ENCODE measurements at regions not wholly inside any gene's neighbourhood (a gene's known extent, or its start where the extent isn't known, plus 50 kb on each side); places are given as distances from the start of the nearest gene placed in this dataset.
"Not testable (repeated sequence)": the region's sequence is repeated elsewhere in the genome, so short reads cannot be mapped to it uniquely, and the experiment has no call there.

DNA sequence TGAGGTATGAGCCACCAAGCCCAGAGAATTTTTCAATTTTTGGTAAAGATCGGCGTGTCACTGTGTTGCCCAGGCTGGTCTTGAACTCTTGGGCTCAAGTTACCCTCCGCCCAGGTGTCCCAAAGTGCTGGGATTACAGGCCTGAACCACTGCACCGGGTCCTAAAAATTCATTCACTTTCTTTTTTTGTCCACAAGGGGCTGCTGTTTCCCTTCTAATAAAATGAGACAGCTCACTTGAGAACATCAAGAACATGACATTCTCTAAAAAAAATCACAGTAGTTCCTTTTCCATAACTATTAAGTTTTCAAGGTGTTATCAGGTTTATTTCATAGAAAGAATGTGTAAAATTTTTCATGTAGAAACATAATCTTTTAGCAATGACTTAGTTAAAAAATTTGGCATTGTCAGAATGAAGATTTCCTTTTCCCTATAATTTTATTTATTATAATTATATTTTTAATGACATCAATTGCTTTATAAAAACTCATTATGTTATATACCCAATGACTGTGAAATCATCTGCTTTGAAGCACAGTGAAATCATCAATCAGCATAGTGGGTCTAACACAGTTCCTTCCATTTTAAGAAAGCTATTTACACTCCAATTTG, 1723.8 kb upstream of the DEFB115 start:
- H3K27ac Mint-ChIP-seq, H3K4me1 Mint-ChIP-seq: not testable (repeated sequence)
- intact Hi-C loops (cut with micrococcal nuclease), result loop anchor here (5.0 to 10.0 kb wide), 2 partner anchors 234 to 1971 kb away; no protein-coding TSS in a partner anchor

DNA sequence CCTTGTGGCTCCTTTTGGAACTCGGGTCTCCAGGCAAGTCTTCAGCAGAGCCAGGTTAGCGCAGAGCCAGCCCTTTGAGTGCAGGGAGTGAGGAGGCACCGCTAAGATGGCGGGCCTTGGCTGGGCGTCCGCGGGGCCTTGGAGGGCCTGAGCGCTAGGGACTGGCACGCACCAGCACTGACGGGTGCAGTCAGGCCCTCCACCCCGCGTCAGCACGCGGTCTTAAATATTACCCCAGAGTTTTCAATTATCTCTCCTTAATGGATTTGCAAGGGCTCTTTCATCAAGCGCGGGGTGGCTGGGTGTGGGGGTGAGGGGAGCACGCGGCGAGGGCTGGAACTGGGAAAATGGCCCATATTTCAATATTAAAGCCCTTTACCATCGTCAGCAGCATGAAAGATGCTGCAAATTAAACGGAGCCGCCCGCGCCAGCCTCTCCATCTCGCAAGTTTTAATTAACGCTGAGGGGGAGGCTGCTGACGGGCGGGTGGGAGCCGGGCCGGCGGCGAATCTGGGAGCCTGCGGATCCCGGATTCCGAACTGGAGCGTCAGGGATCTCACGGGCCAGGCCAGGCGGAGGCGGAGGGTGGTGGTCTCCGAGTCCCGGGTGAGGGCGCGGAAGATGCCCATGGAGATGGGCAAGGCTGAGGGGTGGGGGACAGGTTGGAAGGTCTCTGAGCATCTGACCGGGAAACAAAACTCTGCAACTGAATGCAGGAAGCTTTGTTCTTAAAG, 1690.4 kb upstream of the DEFB115 start:
- H3K9me3 ChIP-seq (ENCODE audit: control insufficient read depth in 1 of 2, low read length in 2 of 2); H3K27me3 ChIP-seq (ENCODE audit: insufficient read depth, low read length); H3K36me3 ChIP-seq (ENCODE audit: insufficient read depth, low read length); POLR2A ChIA-PET (ENCODE audit: partially characterized antibody); H3K4me3 Mint-ChIP-seq; H3K27me3 Mint-ChIP-seq; DNase-seq; intact Hi-C loops (cut with micrococcal nuclease); H3K27ac Mint-ChIP-seq; CTCF ChIA-PET (ENCODE audit: partially characterized antibody); H3K27ac ChIP-seq (ENCODE audit: low read depth, low read length); H3K4me3 ChIP-seq (ENCODE audit: low read length in 2 of 2); H3K4me1 Mint-ChIP-seq; H3K4me1 ChIP-seq (ENCODE audit: insufficient read depth, low read length); H3K36me3 Mint-ChIP-seq: not testable (repeated sequence)
- H3K9me3 Mint-ChIP-seq, result peaks cover 0 to 20% (median 3%) of the 10 kb centered on the region in 8 donors

More for the DNA sequence above, 1723.8 kb upstream of the DEFB115 start:
- CTCF ChIA-PET (ENCODE audit: partially characterized antibody), result interaction anchor here (1.4 kb wide), 1 partner anchor 1969 kb away, joined by 4 read pairs; no protein-coding TSS in a partner anchor
- H3K4me3 ChIP-seq (ENCODE audit: low read length in 2 of 2); POLR2A ChIA-PET (ENCODE audit: partially characterized antibody); H3K4me1 ChIP-seq (ENCODE audit: insufficient read depth, low read length); H3K9me3 ChIP-seq (ENCODE audit: control insufficient read depth in 1 of 2, low read length in 2 of 2); H3K27ac ChIP-seq (ENCODE audit: low read depth, low read length); H3K27me3 Mint-ChIP-seq; H3K27me3 ChIP-seq (ENCODE audit: insufficient read depth, low read length); DNase-seq; H3K4me3 Mint-ChIP-seq; H3K36me3 Mint-ChIP-seq; H3K36me3 ChIP-seq (ENCODE audit: insufficient read depth, low read length): not testable (repeated sequence)
- H3K9me3 Mint-ChIP-seq, result peaks cover 0 to 11% (median 6%) of the 10 kb centered on the region in 8 donors

DNA sequence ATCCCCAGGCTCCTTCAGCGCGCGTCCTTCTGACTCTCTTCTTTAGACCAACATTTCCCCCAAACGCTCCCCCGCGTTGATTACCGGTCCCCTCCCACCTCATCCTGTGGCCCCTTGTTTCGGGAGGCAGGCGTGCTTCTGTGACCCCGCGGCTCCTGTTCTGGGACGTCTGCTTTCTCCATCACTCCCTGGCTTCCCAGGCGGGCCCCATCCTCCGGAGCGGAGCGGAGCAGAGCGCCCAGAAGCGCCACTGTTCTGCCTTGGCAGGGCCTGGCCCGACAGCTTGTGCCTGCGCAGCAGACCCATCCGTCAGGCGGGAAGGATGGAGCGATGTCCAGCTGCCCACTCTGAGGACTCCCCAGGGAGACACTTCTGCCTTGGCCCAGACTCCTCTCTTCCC, 1689.8 kb upstream of the DEFB115 start:
- H3K27ac ChIP-seq (ENCODE audit: low read depth, low read length); H3K36me3 Mint-ChIP-seq; intact Hi-C loops (cut with micrococcal nuclease); POLR2A ChIA-PET (ENCODE audit: partially characterized antibody); H3K4me1 ChIP-seq (ENCODE audit: insufficient read depth, low read length); CTCF ChIA-PET (ENCODE audit: partially characterized antibody); H3K9me3 ChIP-seq (ENCODE audit: control insufficient read depth in 1 of 2, low read length in 2 of 2); H3K4me3 Mint-ChIP-seq; H3K27me3 ChIP-seq (ENCODE audit: insufficient read depth, low read length); H3K4me3 ChIP-seq (ENCODE audit: low read length in 2 of 2); H3K27me3 Mint-ChIP-seq; H3K36me3 ChIP-seq (ENCODE audit: insufficient read depth, low read length); DNase-seq; H3K4me1 Mint-ChIP-seq; H3K27ac Mint-ChIP-seq: not testable (repeated sequence)
- H3K9me3 Mint-ChIP-seq, result peaks cover 0 to 16% (median 2%) of the 10 kb centered on the region in 8 donors

DNA sequence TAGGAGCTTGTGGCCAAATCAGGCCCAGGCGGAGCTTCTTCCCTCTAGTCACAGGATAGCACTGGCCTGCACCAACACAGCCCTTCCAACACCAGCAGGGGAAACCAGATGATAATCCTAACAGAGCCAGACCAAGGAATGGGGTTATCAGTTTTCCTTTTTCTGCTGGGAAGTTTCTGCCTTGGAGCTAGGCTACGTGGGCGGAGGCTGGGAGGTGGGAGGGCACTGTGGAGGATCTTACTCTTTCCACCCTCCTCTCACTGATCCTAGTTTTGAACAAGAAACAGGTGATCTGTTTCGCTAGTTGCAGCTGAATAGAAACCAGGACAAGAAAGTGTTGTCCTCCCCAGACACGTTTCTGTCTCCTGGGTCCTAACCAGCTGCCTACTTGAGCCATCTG, 1687.3 kb upstream of the DEFB115 start:
- H3K4me3 Mint-ChIP-seq; H3K27ac ChIP-seq (ENCODE audit: low read depth, low read length); H3K27me3 Mint-ChIP-seq; H3K27me3 ChIP-seq (ENCODE audit: insufficient read depth, low read length); H3K4me1 ChIP-seq (ENCODE audit: insufficient read depth, low read length); intact Hi-C loops (cut with micrococcal nuclease); POLR2A ChIA-PET (ENCODE audit: partially characterized antibody); H3K9me3 ChIP-seq (ENCODE audit: control insufficient read depth in 1 of 2, low read length in 2 of 2); H3K4me3 ChIP-seq (ENCODE audit: low read length in 2 of 2); CTCF ChIA-PET (ENCODE audit: partially characterized antibody); H3K36me3 ChIP-seq (ENCODE audit: insufficient read depth, low read length); DNase-seq; H3K27ac Mint-ChIP-seq; H3K36me3 Mint-ChIP-seq; H3K4me1 Mint-ChIP-seq: not testable (repeated sequence)
- H3K9me3 Mint-ChIP-seq, result peaks cover 0 to 16% (median 2%) of the 10 kb centered on the region in 8 donors

DNA sequence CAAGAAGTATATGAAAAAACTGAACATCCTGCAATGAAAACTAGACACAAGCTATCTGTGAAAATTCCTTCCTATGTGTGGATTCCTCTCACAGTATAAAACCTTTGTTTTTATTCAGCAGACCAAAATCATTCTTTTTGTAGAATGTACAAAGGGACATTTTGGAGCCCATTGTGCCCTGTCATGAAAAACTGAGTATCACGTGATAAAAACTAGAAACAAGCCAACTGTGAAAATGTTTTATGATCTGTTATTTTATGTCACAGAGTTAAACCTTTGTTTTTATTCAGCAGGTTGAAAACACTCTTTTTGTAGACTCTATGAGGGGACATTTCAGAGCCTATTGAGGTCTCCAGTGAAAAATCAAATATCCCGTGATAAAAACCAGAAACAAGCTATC, 1667.9 kb upstream of the DEFB115 start:
- H3K9me3 ChIP-seq (ENCODE audit: control insufficient read depth in 1 of 2, low read length in 2 of 2); POLR2A ChIA-PET (ENCODE audit: partially characterized antibody); H3K27ac Mint-ChIP-seq; H3K27me3 Mint-ChIP-seq; H3K27ac ChIP-seq (ENCODE audit: low read depth, low read length); DNase-seq; H3K4me1 ChIP-seq (ENCODE audit: insufficient read depth, low read length); H3K36me3 ChIP-seq (ENCODE audit: insufficient read depth, low read length); intact Hi-C loops (cut with micrococcal nuclease); CTCF ChIA-PET (ENCODE audit: partially characterized antibody); H3K4me3 Mint-ChIP-seq; H3K4me3 ChIP-seq (ENCODE audit: low read length in 2 of 2); H3K4me1 Mint-ChIP-seq; H3K27me3 ChIP-seq (ENCODE audit: insufficient read depth, low read length); H3K36me3 Mint-ChIP-seq; H3K9me3 Mint-ChIP-seq: not testable (repeated sequence)

DNA sequence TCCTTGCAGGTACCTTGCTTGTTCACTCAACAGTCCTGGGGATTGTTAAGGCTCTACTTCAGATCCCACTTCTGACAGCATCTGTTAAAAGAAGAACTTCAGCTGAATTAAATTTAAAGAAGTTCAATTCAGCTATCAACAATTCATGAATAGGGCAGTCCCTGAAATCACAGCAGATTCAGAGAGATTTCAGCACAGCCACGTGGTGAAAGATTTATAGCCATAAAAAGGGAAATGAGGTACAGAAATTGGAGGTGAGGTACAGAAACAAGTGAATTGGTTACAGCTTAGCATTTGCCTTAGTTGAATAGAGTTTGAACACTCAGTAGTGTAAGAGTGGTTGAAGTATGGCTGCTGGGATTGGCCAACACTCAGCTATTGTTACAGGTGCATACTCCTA, 1653.3 kb upstream of the DEFB115 start:
- H3K9me3 ChIP-seq (ENCODE audit: control insufficient read depth in 1 of 2, low read length in 2 of 2); H3K27ac Mint-ChIP-seq; H3K36me3 Mint-ChIP-seq; H3K27me3 Mint-ChIP-seq; H3K36me3 ChIP-seq (ENCODE audit: insufficient read depth, low read length); H3K4me3 Mint-ChIP-seq; DNase-seq; H3K4me1 ChIP-seq (ENCODE audit: insufficient read depth, low read length); H3K4me1 Mint-ChIP-seq; CTCF ChIA-PET (ENCODE audit: partially characterized antibody); POLR2A ChIA-PET (ENCODE audit: partially characterized antibody); H3K27me3 ChIP-seq (ENCODE audit: insufficient read depth, low read length); intact Hi-C loops (cut with micrococcal nuclease); H3K27ac ChIP-seq (ENCODE audit: low read depth, low read length); H3K4me3 ChIP-seq (ENCODE audit: low read length in 2 of 2): not testable (repeated sequence)
- peaks cover 0 to 14% (median 1%) of the 10 kb centered on the region in 8 donors for H3K9me3 Mint-ChIP-seq

DNA sequence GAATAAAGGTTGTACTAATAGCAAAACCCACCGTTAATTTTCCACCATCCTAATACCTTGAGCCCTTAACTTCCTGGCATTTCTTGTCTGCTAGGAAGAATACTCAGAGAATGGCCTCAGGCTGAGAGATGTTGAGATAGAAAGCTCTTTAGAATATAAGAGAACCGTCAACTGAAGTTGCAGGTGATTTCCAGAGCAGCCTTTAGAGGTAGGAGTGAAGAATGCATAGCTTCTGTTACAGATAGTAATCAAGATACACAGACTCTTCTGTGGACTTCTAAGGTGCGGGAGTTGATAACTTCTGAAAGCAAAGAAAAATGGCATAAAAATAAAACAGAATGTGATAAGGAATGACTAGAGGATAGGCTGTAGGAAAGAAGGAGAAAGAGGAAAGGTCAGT, 1651.3 kb upstream of the DEFB115 start:
- H3K27ac Mint-ChIP-seq; H3K4me3 ChIP-seq (ENCODE audit: low read length in 2 of 2); H3K4me1 Mint-ChIP-seq; H3K9me3 Mint-ChIP-seq; H3K9me3 ChIP-seq (ENCODE audit: control insufficient read depth in 1 of 2, low read length in 2 of 2); H3K4me1 ChIP-seq (ENCODE audit: insufficient read depth, low read length); CTCF ChIA-PET (ENCODE audit: partially characterized antibody); H3K36me3 Mint-ChIP-seq; H3K27me3 ChIP-seq (ENCODE audit: insufficient read depth, low read length); H3K4me3 Mint-ChIP-seq; H3K36me3 ChIP-seq (ENCODE audit: insufficient read depth, low read length); POLR2A ChIA-PET (ENCODE audit: partially characterized antibody); DNase-seq; H3K27ac ChIP-seq (ENCODE audit: low read depth, low read length); H3K27me3 Mint-ChIP-seq; intact Hi-C loops (cut with micrococcal nuclease): not testable (repeated sequence)
